ENCODE measurements at regions not wholly inside any gene's neighbourhood (a gene's known extent, or its start where the extent isn't known, plus 50 kb on each side); places are given as distances from the start of the nearest gene placed in this dataset.

- no peaks in the 10 kb centered on the region for H3K4me1 ChIP-seq (ENCODE audit: control insufficient read depth in 4 of 4, insufficient read depth in 4 of 4, low read length in 3 of 4)
- 88% methylated on average over 2 of the region's 2 CpGs for WGBS
- no peak overlapping the region for H3K9ac ChIP-seq (ENCODE audit: low read depth in 1 of 2, low read length in 2 of 2)
- TF ChIP-seq SP1 (IDR thresholded peaks at IDR 0.05) (no peak), ATF3 (IDR thresholded peaks at IDR 0.05) (no peak), RXRA (IDR thresholded peaks at IDR 0.05) (no peak), REST (IDR thresholded peaks at IDR 0.05) (no peak), GABPA (IDR thresholded peaks at IDR 0.05 in 1 of 2, conservative IDR thresholded peaks at IDR 0.05 in 1 of 2) (no peak), MAX (IDR thresholded peaks at IDR 0.05) (no peak), TAF1 (conservative IDR thresholded peaks at IDR 0.05) (no peak), FOXA1 (IDR thresholded peaks at IDR 0.05) (no peak), HNF4G (IDR thresholded peaks at IDR 0.05) (no peak), HNF4A (conservative IDR thresholded peaks at IDR 0.05) (no peak), FOXA2 (IDR thresholded peaks at IDR 0.05) (no peak), EGR1 (IDR thresholded peaks at IDR 0.05; ENCODE audit: low read depth in 2 of 2) (no peak), YY1 (IDR thresholded peaks at IDR 0.05) (no peak), RAD21 (IDR thresholded peaks at IDR 0.05) (no peak), NR2F2 (IDR thresholded peaks at IDR 0.05) (no peak), ZBTB33 (IDR thresholded peaks at IDR 0.05) (no peak), JUND (IDR thresholded peaks at IDR 0.05) (no peak), CTCF (IDR thresholded peaks at IDR 0.05; ENCODE audit: low read depth, low read length, missing input control) (no peak)
- no peak overlapping the region for H3K4me3 ChIP-seq (ENCODE audit: low read depth in 1 of 3, low read length in 3 of 3)
- H3K27ac ChIP-seq (ENCODE audit: low read depth in 1 of 2, low read length in 2 of 2): no peak overlapping the region
- H3K27me3 ChIP-seq (ENCODE audit: control insufficient read depth in 4 of 4, insufficient read depth in 4 of 4, low read length in 3 of 4): peaks cover 0 to 7% (median 2%) of the 10 kb centered on the region in 4 donors
- H3K9me3 ChIP-seq (ENCODE audit: control insufficient read depth in 4 of 4, low read length in 3 of 4): peaks cover 0 to 5% (median 1%) of the 10 kb centered on the region in 4 donors
- no peak for DNase-seq (ENCODE audit: low spot score)
- no peaks in the 10 kb centered on the region for H3K36me3 ChIP-seq (ENCODE audit: control insufficient read depth in 4 of 4, insufficient read depth in 3 of 4, low read depth in 1 of 4, low read length in 3 of 4)
These were observed 129.9 kb upstream of the PITX1 start for GRCh38 chr5:135163964-135164363.

Data from liver (tissue), 8 donors.